ENCODE measurements at regions not wholly inside any gene's neighbourhood (a gene's known extent, or its start where the extent isn't known, plus 50 kb on each side); places are given as distances from the start of the nearest gene placed in this dataset.

- Histone ChIP-seq H3K36me3 (ENCODE audit: control insufficient read depth, insufficient read depth, low read length, severe bottlenecking) (no peaks in the 10 kb centered on the region), H3K9ac (ENCODE audit: low read length) (no peak overlapping the region), H3K4me1 (ENCODE audit: control insufficient read depth, insufficient read depth, low read length) (no peaks in the 10 kb centered on the region), H3K27me3 (replicated peaks; ENCODE audit: control insufficient read depth, insufficient read depth, low read length) (peaks cover 42% of the 10 kb centered on the region), H3K4me3 (ENCODE audit: low read length) (no peak overlapping the region), H3K9me3 (ENCODE audit: control insufficient read depth, low read length) (no peaks in the 10 kb centered on the region)
- DNase-seq (ENCODE audit: low read depth) = no peak
Observed at GRCh38 chr15:77803487-77803886, 170.8 kb upstream of the LINGO1 start.

GRCh38 chr15:77800305-77800704 lies 167.6 kb upstream of the LINGO1 start:
- DNase-seq (ENCODE audit: low read depth) = no peak
- peaks cover 31% of the 10 kb centered on the region for H3K27me3 ChIP-seq (replicated peaks; ENCODE audit: control insufficient read depth, insufficient read depth, low read length)
- no peak overlapping the region for H3K4me3 ChIP-seq (ENCODE audit: low read length)

GRCh38 chr15:77798847-77799246 lies 166.1 kb upstream of the LINGO1 start:
- no peak overlapping the region for H3K9ac ChIP-seq (ENCODE audit: low read length)
- H3K4me1 ChIP-seq (ENCODE audit: control insufficient read depth, insufficient read depth, low read length) = no peaks in the 10 kb centered on the region
- DNase-seq (ENCODE audit: low read depth) = no peak
- H3K9me3 ChIP-seq (ENCODE audit: control insufficient read depth, low read length) = no peaks in the 10 kb centered on the region
- peaks cover 31% of the 10 kb centered on the region for H3K27me3 ChIP-seq (replicated peaks; ENCODE audit: control insufficient read depth, insufficient read depth, low read length)
- no peaks in the 10 kb centered on the region for H3K36me3 ChIP-seq (ENCODE audit: control insufficient read depth, insufficient read depth, low read length, severe bottlenecking)
- no peak overlapping the region for H3K4me3 ChIP-seq (ENCODE audit: low read length)

More at GRCh38 chr15:77800305-77800704, 167.6 kb upstream of the LINGO1 start:
- H3K9ac ChIP-seq (ENCODE audit: low read length) = no peak overlapping the region
- H3K9me3 ChIP-seq (ENCODE audit: control insufficient read depth, low read length) = no peaks in the 10 kb centered on the region
- H3K4me1 ChIP-seq (ENCODE audit: control insufficient read depth, insufficient read depth, low read length) = no peaks in the 10 kb centered on the region
- H3K36me3 ChIP-seq (ENCODE audit: control insufficient read depth, insufficient read depth, low read length, severe bottlenecking) = no peaks in the 10 kb centered on the region

- Histone ChIP-seq H3K4me1 (ENCODE audit: control insufficient read depth, insufficient read depth, low read length) (no peaks in the 10 kb centered on the region), H3K36me3 (ENCODE audit: control insufficient read depth, insufficient read depth, low read length, severe bottlenecking) (no peaks in the 10 kb centered on the region), H3K4me3 (ENCODE audit: low read length) (no peak overlapping the region), H3K9ac (ENCODE audit: low read length) (no peak overlapping the region), H3K9me3 (ENCODE audit: control insufficient read depth, low read length) (no peaks in the 10 kb centered on the region), H3K27me3 (replicated peaks; ENCODE audit: control insufficient read depth, insufficient read depth, low read length) (peaks cover 35% of the 10 kb centered on the region)
- no peak for DNase-seq (ENCODE audit: low read depth)
Observed at GRCh38 chr15:77798151-77798835, 165.6 kb upstream of the LINGO1 start.

GRCh38 chr15:77797270-77797669 lies 164.6 kb upstream of the LINGO1 start:
- Histone ChIP-seq H3K9ac (ENCODE audit: low read length) (no peak overlapping the region), H3K36me3 (ENCODE audit: control insufficient read depth, insufficient read depth, low read length, severe bottlenecking) (no peaks in the 10 kb centered on the region), H3K4me3 (ENCODE audit: low read length) (no peak overlapping the region), H3K27me3 (replicated peaks; ENCODE audit: control insufficient read depth, insufficient read depth, low read length) (peaks cover 44% of the 10 kb centered on the region), H3K9me3 (ENCODE audit: control insufficient read depth, low read length) (no peaks in the 10 kb centered on the region), H3K4me1 (ENCODE audit: control insufficient read depth, insufficient read depth, low read length) (no peaks in the 10 kb centered on the region)
- DNase-seq (ENCODE audit: low read depth) = no peak

GRCh38 chr15:77796046-77796729 lies 163.5 kb upstream of the LINGO1 start:
- no peak for DNase-seq (ENCODE audit: low read depth)
- Histone ChIP-seq H3K9me3 (ENCODE audit: control insufficient read depth, low read length) (peaks cover 3% of the 10 kb centered on the region), H3K4me1 (ENCODE audit: control insufficient read depth, insufficient read depth, low read length) (no peaks in the 10 kb centered on the region), H3K36me3 (ENCODE audit: control insufficient read depth, insufficient read depth, low read length, severe bottlenecking) (no peaks in the 10 kb centered on the region), H3K4me3 (ENCODE audit: low read length) (no peak overlapping the region), H3K9ac (ENCODE audit: low read length) (no peak overlapping the region), H3K27me3 (replicated peaks; ENCODE audit: control insufficient read depth, insufficient read depth, low read length) (peaks cover 45% of the 10 kb centered on the region)

- H3K4me3 ChIP-seq (ENCODE audit: low read length) = no peak overlapping the region
- H3K27me3 ChIP-seq (replicated peaks; ENCODE audit: control insufficient read depth, insufficient read depth, low read length) = peaks cover 52% of the 10 kb centered on the region
- H3K9me3 ChIP-seq (ENCODE audit: control insufficient read depth, low read length) = peaks cover 3% of the 10 kb centered on the region
- H3K36me3 ChIP-seq (ENCODE audit: control insufficient read depth, insufficient read depth, low read length, severe bottlenecking) = no peaks in the 10 kb centered on the region
- DNase-seq (ENCODE audit: low read depth) = no peak
- H3K4me1 ChIP-seq (ENCODE audit: control insufficient read depth, insufficient read depth, low read length) = no peaks in the 10 kb centered on the region
- no peak overlapping the region for H3K9ac ChIP-seq (ENCODE audit: low read length)
Observed at GRCh38 chr15:77795446-77795845, 162.7 kb upstream of the LINGO1 start.

GRCh38 chr15:77791941-77792340 lies 159.2 kb upstream of the LINGO1 start:
- H3K9ac ChIP-seq (ENCODE audit: low read length) = no peak overlapping the region
- H3K36me3 ChIP-seq (ENCODE audit: control insufficient read depth, insufficient read depth, low read length, severe bottlenecking) = no peaks in the 10 kb centered on the region
- DNase-seq (ENCODE audit: low read depth) = no peak
- H3K27me3 ChIP-seq (replicated peaks; ENCODE audit: control insufficient read depth, insufficient read depth, low read length) = peaks cover 63% of the 10 kb centered on the region
- no peaks in the 10 kb centered on the region for H3K4me1 ChIP-seq (ENCODE audit: control insufficient read depth, insufficient read depth, low read length)
- H3K4me3 ChIP-seq (ENCODE audit: low read length) = no peak overlapping the region
- H3K9me3 ChIP-seq (ENCODE audit: control insufficient read depth, low read length) = peaks cover 3% of the 10 kb centered on the region

- no peak for DNase-seq (ENCODE audit: low read depth)
- Histone ChIP-seq H3K4me1 (ENCODE audit: control insufficient read depth, insufficient read depth, low read length) (no peaks in the 10 kb centered on the region), H3K9ac (ENCODE audit: low read length) (no peak overlapping the region), H3K4me3 (ENCODE audit: low read length) (no peak overlapping the region), H3K9me3 (ENCODE audit: control insufficient read depth, low read length) (peaks cover 3% of the 10 kb centered on the region), H3K36me3 (ENCODE audit: control insufficient read depth, insufficient read depth, low read length, severe bottlenecking) (no peaks in the 10 kb centered on the region), H3K27me3 (replicated peaks; ENCODE audit: control insufficient read depth, insufficient read depth, low read length) (peaks cover 72% of the 10 kb centered on the region)
Observed at GRCh38 chr15:77790481-77790880, 157.8 kb upstream of the LINGO1 start.

GRCh38 chr15:77786956-77787355 lies 154.2 kb upstream of the LINGO1 start:
- peaks cover 3% of the 10 kb centered on the region for H3K9me3 ChIP-seq (ENCODE audit: control insufficient read depth, low read length)
- H3K4me1 ChIP-seq (ENCODE audit: control insufficient read depth, insufficient read depth, low read length) = no peaks in the 10 kb centered on the region
- H3K4me3 ChIP-seq (ENCODE audit: low read length) = no peak overlapping the region
- no peaks in the 10 kb centered on the region for H3K36me3 ChIP-seq (ENCODE audit: control insufficient read depth, insufficient read depth, low read length, severe bottlenecking)
- H3K27me3 ChIP-seq (replicated peaks; ENCODE audit: control insufficient read depth, insufficient read depth, low read length) = peaks cover 70% of the 10 kb centered on the region
- no peak for DNase-seq (ENCODE audit: low read depth)
- no peak overlapping the region for H3K9ac ChIP-seq (ENCODE audit: low read length)

GRCh38 chr15:77786181-77786890 lies 153.6 kb upstream of the LINGO1 start:
- peaks cover 67% of the 10 kb centered on the region for H3K27me3 ChIP-seq (replicated peaks; ENCODE audit: control insufficient read depth, insufficient read depth, low read length)
- H3K4me3 ChIP-seq (ENCODE audit: low read length) = no peak overlapping the region
- DNase-seq (ENCODE audit: low read depth) = no peak
- no peaks in the 10 kb centered on the region for H3K9me3 ChIP-seq (ENCODE audit: control insufficient read depth, low read length)
- no peaks in the 10 kb centered on the region for H3K36me3 ChIP-seq (ENCODE audit: control insufficient read depth, insufficient read depth, low read length, severe bottlenecking)
- H3K4me1 ChIP-seq (ENCODE audit: control insufficient read depth, insufficient read depth, low read length) = no peaks in the 10 kb centered on the region
- no peak overlapping the region for H3K9ac ChIP-seq (ENCODE audit: low read length)
